Adrenal gland (tissue), 9 donors: ENCODE measurements at regions not wholly inside any gene's neighbourhood (a gene's known extent, or its start where the extent isn't known, plus 50 kb on each side); places are given as distances from the start of the nearest gene placed in this dataset.

ENCODE experiments used
- DNase-seq, 7 donors: peaks; one replicate each; pipeline ENCODE4 v3.0.0-alpha.2; 2019 to 2020
- H3K27ac ChIP-seq, 5 donors: fragments of 200-600 bp; sonication (generic) in 4 of 5; 1 replicate in 3 of 5; 2 replicates in 2 of 5; pipeline versions ENCODE4 v1.5.1 to v1.8.0; 2016 to 2020; ENCODE audit warnings: mild to moderate bottlenecking in 1 of 5
- H3K27me3 ChIP-seq: fragments of 200-600 bp; 2 replicates; pipeline ENCODE4 v1.8.0; 2021
- H3K36me3 ChIP-seq, 2 donors: fragments of 200-600 bp; replicated peaks in 1 of 2; 1 replicate in 1 of 2; 2 replicates in 1 of 2; pipeline versions ENCODE4 v1.5.1 to v1.8.0; 2018 to 2022
- H3K4me1 ChIP-seq, 2 donors: fragments of 200-600 bp; replicated peaks in 1 of 2; 1 replicate in 1 of 2; 2 replicates in 1 of 2; pipeline versions ENCODE4 v1.5.1 to v1.8.0; 2018 to 2021
- H3K4me3 ChIP-seq, 4 donors: fragments of 200-600 bp; sonication (generic) in 3 of 4; one replicate each; pipeline ENCODE4 v1.5.1; 2016 to 2018
- H3K9me3 ChIP-seq, 3 donors: fragments of 200-600 bp; sonication (generic) in 1 of 3; replicated peaks in 1 of 3; 1 replicate in 2 of 3; 2 replicates in 1 of 3; pipeline versions ENCODE4 v1.5.1 to v1.8.0; 2016 to 2021
- CTCF ChIP-seq, 6 experiments: fragments of 450-650 bp in 4 of 6; fragments of 200-600 bp in 2 of 6; sonication (generic) in 1 of 6; IDR thresholded peaks; 1 replicate in 5 of 6; 2 replicates in 1 of 6; pipeline versions ENCODE4 v1.5.1 to v1.8.0; 2016 to 2021; ENCODE audit warnings: antibody characterized with exemption in 6 of 6, mild to moderate bottlenecking in 2 of 6, moderate library complexity in 1 of 6
- POLR2A ChIP-seq, 2 donors: fragments of 450-650 bp; IDR thresholded peaks; one replicate each; pipeline ENCODE4 v1.6.1; 2017; ENCODE audit warnings: antibody characterized with exemption in 2 of 2, mild to moderate bottlenecking in 2 of 2, moderate library complexity in 1 of 2
- WGBS, 4 donors: extraction: QIAGEN DNeasy Blood & Tissue Kit in 2 of 4; methylation state at CpG; one replicate each; pipeline versions ENCODE4 v1.1.5 to v1.1.7; 2013 to 2017; 5-methylcytosine and 5-hydroxymethylcytosine counted together
- intact Hi-C, 2 donors: fragments of 100-400 bp; cut with DNase I; formaldehyde crosslinking; loops; one replicate each; pipeline versions ENCODE4 v1.14.1 to v1.15.0; 2022 to 2023
- donor health status: healthy with polysubstance abuse.
- donor health status: Bipolar disorder and iron deficiency.
- donor health status: DM: yes; HTN: yes; CAD: no.
- donor health status: DM: no; HTN: no; CAD: no.
- donor health status: DM: no; HTN: no; CAD: no.

DNA sequence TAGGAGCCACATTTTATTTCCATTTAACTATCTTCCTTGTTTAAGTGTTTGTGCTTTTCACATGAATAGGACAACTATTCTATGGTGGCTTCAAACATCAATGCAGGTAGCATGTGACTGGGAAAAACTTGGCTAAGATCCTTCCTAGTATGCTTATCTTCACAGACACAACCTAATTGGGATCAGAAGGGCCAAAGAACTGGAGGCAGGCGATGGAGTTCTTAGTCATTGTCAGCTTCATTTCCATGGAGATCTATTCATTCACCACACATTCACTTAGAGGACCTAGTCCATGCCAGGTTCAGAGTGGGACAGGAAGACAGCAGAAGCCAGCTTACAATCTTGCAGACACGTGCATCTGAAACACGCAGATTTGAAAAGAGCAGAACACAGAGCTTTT is 277.5 kb upstream of the PPP2R3A start:
- Histone ChIP-seq H3K4me1 (no peaks in the 10 kb centered on the region), H3K9me3 (no peaks in the 10 kb centered on the region), H3K27me3 (no peaks in the 10 kb centered on the region), H3K36me3 (no peaks in the 10 kb centered on the region), H3K4me3 (no peak overlapping the region), H3K27ac (no peak overlapping the region)
- TF ChIP-seq POLR2A (IDR thresholded peaks at IDR 0.05) = no peak
- intact Hi-C loops = no loop called here
- WGBS, 4 donors = 84 to 91% (median 85%) methylated on average over 3 of the region's 3 CpGs
- DNase-seq = no peak

DNA sequence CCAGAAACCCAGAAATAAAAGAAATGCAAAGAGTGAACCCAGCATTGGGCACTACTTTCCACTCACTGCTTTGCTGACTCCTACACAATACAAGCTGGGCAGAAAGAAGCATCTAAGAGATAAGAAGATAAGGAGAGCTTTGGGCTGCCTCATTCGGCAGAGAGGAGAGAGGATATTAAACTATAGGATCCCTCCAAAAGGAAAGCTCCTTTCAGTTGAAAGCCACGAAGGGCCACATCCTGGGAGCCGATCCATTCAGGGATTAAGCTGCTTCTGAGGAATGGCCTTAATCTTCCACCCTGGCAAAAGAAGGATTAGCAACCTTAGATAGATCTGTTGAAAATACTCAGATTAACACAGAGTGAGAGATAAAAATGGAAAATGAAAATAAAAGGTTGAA is 274.9 kb upstream of the PPP2R3A start:
- WGBS, 4 donors = 60 to 78% (median 70%) methylated on average over 3 of the region's 3 CpGs
- Histone ChIP-seq H3K36me3 (no peaks in the 10 kb centered on the region), H3K27me3 (no peaks in the 10 kb centered on the region), H3K27ac (no peak overlapping the region), H3K4me1 (no peaks in the 10 kb centered on the region), H3K4me3 (no peak overlapping the region), H3K9me3 (no peaks in the 10 kb centered on the region)
- DNase-seq = no peak
- intact Hi-C loops = no loop called here
- TF ChIP-seq POLR2A (IDR thresholded peaks at IDR 0.05) (no peak), CTCF (IDR thresholded peaks at IDR 0.05) (no peak)

DNA sequence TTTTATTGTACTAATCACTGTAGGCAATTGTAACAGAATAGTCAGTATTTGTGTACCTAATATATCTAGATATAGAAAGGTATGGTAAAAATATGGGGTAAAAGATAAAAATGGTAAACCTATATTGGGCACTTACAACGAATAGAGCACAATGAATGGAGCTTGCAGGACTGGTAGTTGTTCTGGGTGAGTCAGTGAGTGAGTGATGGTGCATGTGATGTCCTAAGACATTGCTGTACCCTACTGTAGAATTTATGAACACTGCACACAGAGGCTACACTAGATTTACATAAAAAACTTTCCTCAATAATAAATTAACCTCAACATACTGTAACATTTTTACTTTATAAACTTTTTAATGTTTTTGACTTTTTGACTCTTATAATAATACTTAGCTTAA is 274.3 kb upstream of the PPP2R3A start:
- H3K27ac ChIP-seq = no peak overlapping the region
- 51 to 68% (median 63%) methylated on average over 1 of the region's 1 CpG for WGBS, 4 donors
- H3K4me3 ChIP-seq = no peak overlapping the region
- H3K4me1 ChIP-seq = no peaks in the 10 kb centered on the region
- no peaks in the 10 kb centered on the region for H3K36me3 ChIP-seq
- TF ChIP-seq CTCF (IDR thresholded peaks at IDR 0.05) (no peak), POLR2A (IDR thresholded peaks at IDR 0.05) (no peak)
- intact Hi-C loops = no loop called here
- no peak for DNase-seq
- H3K27me3 ChIP-seq = no peaks in the 10 kb centered on the region
- no peaks in the 10 kb centered on the region for H3K9me3 ChIP-seq

GRCh38 chr3:135694142-135694541 is 271.4 kb upstream of the PPP2R3A start:
- Histone ChIP-seq H3K27ac (no peak overlapping the region), H3K4me3 (no peak overlapping the region), H3K4me1 (no peaks in the 10 kb centered on the region), H3K27me3 (no peaks in the 10 kb centered on the region), H3K9me3 (no peaks in the 10 kb centered on the region), H3K36me3 (no peaks in the 10 kb centered on the region)
- no peak for DNase-seq
- WGBS, 4 donors = 73 to 82% (median 77%) methylated on average over 1 of the region's 1 CpG
- intact Hi-C loops = no loop called here
- TF ChIP-seq POLR2A (IDR thresholded peaks at IDR 0.05) = no peak
- no peak for TF ChIP-seq CTCF (IDR thresholded peaks at IDR 0.05)

DNA sequence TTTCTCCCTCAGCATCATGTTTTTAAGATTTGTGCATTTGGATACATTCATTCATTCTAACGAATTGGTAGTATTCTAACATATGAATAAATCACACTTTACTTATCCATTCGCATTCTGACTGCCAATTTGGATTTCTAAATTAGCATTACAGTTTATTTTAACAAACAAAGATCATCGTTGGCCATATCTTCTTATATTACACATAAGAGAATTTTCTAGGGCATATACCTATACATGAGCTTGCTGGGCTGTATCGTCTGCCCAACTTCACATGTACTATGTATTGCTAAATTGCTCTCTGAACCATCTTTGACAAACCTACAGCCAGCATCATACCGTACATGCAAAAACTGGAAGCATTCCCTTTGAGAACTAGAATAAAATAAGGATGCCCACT is 265.8 kb upstream of the PPP2R3A start:
- Histone ChIP-seq H3K36me3 (no peaks in the 10 kb centered on the region), H3K9me3 (no peaks in the 10 kb centered on the region), H3K4me3 (no peak overlapping the region), H3K27ac (no peak overlapping the region), H3K27me3 (no peaks in the 10 kb centered on the region), H3K4me1 (no peaks in the 10 kb centered on the region)
- no peak for DNase-seq
- 66 to 81% (median 73%) methylated on average over 5 of the region's 5 CpGs for WGBS, 4 donors
- intact Hi-C loops = no loop called here
- TF ChIP-seq CTCF (IDR thresholded peaks at IDR 0.05) (no peak), POLR2A (IDR thresholded peaks at IDR 0.05) (no peak)
